ENCODE measurements at regions not wholly inside any gene's neighbourhood (a gene's known extent, or its start where the extent isn't known, plus 50 kb on each side); places are given as distances from the start of the nearest gene placed in this dataset.

DNA sequence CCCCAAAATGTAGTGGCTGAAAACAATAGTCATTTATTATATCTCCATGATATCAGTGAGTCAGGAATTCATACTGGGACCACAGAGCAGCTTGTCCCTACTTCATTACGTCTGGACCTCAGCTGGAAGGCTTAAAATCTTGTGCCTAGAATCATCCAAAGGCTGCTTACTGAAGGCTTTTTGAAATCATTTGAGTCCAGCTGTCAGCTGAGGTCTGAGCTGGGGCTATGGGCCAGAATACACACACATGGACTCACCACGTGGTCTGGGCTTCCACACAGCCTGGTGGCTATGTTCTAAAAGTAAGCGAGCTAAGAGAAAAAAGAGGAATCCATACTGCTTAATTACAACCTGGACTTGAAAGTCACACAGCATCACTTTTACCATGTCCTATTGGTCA is 209.2 kb downstream of the KCTD12 start:
- no peak for TF ChIP-seq POLR2A (IDR thresholded peaks at IDR 0.05)
- TF ChIP-seq, protein P1, sequence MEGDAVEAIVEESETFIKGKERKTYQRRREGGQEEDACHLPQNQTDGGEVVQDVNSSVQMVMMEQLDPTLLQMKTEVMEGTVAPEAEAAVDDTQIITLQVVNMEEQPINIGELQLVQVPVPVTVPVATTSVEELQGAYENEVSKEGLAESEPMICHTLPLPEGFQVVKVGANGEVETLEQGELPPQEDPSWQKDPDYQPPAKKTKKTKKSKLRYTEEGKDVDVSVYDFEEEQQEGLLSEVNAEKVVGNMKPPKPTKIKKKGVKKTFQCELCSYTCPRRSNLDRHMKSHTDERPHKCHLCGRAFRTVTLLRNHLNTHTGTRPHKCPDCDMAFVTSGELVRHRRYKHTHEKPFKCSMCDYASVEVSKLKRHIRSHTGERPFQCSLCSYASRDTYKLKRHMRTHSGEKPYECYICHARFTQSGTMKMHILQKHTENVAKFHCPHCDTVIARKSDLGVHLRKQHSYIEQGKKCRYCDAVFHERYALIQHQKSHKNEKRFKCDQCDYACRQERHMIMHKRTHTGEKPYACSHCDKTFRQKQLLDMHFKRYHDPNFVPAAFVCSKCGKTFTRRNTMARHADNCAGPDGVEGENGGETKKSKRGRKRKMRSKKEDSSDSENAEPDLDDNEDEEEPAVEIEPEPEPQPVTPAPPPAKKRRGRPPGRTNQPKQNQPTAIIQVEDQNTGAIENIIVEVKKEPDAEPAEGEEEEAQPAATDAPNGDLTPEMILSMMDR (IDR thresholded peaks at IDR 0.05): no peak
- Histone ChIP-seq H3K4me1 (no peaks in the 10 kb centered on the region), H3K4me3 (no peak overlapping the region), H3K36me3 (no peaks in the 10 kb centered on the region), H3K27ac (no peak overlapping the region), H3K9me3 (no peaks in the 10 kb centered on the region), H3K27me3 (no peaks in the 10 kb centered on the region)
- DNase-seq: no peak

DNA sequence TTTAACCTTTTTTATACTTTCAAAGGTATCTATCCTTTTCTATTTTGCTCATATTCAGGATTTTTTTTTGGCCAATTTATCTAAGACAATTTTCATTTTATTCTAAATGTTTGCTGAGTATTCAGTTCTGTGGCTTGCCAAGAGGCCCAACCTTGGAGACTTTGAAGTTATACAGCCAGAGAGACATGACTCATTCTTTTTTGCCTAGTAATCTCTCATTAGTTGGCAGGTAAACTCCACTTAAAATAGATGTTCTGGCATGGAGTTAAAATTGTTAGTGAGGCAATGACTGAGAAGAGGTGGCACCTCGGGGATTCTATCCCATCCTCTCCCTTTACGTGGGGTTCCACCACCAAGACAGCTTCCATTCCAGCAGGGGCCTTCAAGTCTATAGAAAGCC is 213.8 kb downstream of the KCTD12 start:
- Histone ChIP-seq H3K36me3 (no peaks in the 10 kb centered on the region), H3K4me1 (no peaks in the 10 kb centered on the region), H3K4me3 (no peak overlapping the region), H3K9me3 (no peaks in the 10 kb centered on the region), H3K27me3 (no peaks in the 10 kb centered on the region), H3K27ac (no peak overlapping the region)
- no peak for DNase-seq
- TF ChIP-seq, protein P1 (IDR thresholded peaks at IDR 0.05): no peak
- TF ChIP-seq POLR2A (IDR thresholded peaks at IDR 0.05): no peak

DNA sequence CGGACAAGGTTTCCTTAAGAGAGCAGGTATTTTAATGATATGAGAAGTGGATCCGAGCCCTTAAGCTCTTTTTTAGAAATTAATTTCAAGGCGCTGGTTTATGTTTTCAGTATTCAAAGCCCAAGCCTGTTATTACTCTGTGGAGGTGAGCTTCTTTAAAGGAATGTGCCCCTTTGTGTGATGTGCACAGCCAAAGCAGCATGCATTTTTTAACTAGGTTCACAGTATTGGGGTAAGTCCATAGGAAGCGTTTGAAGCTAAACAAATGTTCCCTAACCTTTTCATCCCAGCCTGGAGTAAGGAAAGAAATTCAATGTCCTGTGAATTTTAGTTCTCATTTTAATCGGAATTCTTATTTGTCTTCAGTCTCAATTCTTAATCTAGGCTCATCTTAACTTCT is 217.5 kb downstream of the KCTD12 start:
- Histone ChIP-seq H3K4me3 (no peak overlapping the region), H3K4me1 (no peaks in the 10 kb centered on the region), H3K27ac (no peak overlapping the region), H3K36me3 (no peaks in the 10 kb centered on the region), H3K9me3 (no peaks in the 10 kb centered on the region), H3K27me3 (no peaks in the 10 kb centered on the region)
- no peak for TF ChIP-seq POLR2A (IDR thresholded peaks at IDR 0.05)
- TF ChIP-seq, protein P1 (IDR thresholded peaks at IDR 0.05): no peak
- no peak for DNase-seq

DNA sequence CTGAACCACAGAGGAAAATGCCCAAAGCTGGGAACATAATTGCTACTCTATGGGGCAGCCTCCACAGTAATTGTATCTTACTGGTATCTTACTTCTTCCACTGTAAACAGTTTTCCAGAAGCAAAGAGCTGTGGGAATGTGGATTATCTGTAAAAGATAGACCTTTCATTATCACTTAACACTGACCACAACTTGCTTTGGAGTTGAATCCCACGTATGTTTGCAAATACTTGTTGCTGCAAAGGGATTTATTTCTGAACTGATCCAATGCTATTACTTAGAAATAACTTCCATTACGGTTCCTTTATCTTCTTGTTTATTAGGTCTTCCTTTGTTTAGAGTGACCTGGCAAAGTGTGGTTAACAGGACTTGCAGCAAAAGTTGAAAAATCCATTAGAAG is 218.1 kb downstream of the KCTD12 start:
- DNase-seq: no peak
- no peaks in the 10 kb centered on the region for H3K9me3 ChIP-seq
- H3K27me3 ChIP-seq: no peaks in the 10 kb centered on the region

DNA sequence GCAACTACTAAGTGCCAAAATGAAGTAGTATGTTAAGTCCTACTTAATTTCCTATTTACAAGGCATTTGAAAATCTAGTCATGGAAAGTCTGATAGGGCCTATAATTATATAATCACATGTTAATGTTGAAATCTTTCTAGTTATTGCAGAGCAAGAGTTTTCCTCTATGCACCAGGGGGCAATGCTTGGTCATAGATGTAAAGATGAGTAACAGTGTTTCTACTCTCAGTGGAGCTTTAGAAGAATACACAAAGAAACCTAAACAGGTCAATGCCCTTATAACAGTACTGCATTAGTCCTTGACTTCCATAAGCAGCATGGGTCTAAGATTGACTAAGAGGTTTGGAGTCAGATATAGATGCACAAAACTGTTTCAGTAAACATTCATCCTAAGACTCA is 218.7 kb downstream of the KCTD12 start:
- H3K4me3 ChIP-seq: no peak overlapping the region
- no peaks in the 10 kb centered on the region for H3K4me1 ChIP-seq
- H3K27ac ChIP-seq: no peak overlapping the region
- no peaks in the 10 kb centered on the region for H3K27me3 ChIP-seq
- no peaks in the 10 kb centered on the region for H3K9me3 ChIP-seq
- TF ChIP-seq, protein P1 (IDR thresholded peaks at IDR 0.05): peak in 3 of 6 experiments; percentile 27 to 39 (median 37)
- no peak for TF ChIP-seq POLR2A (IDR thresholded peaks at IDR 0.05)
- no peak for DNase-seq
- H3K36me3 ChIP-seq: no peaks in the 10 kb centered on the region

More for the DNA sequence above, 218.1 kb downstream of the KCTD12 start:
- H3K4me3 ChIP-seq: no peak overlapping the region
- TF ChIP-seq POLR2A (IDR thresholded peaks at IDR 0.05): no peak
- TF ChIP-seq, protein P1 (IDR thresholded peaks at IDR 0.05): no peak
- H3K4me1 ChIP-seq: no peaks in the 10 kb centered on the region
- no peaks in the 10 kb centered on the region for H3K36me3 ChIP-seq
- H3K27ac ChIP-seq: no peak overlapping the region

All from Peyer's patch (tissue), 4 donors.